NCI-H2171 treated with DMSO at 0.1 percent for 48 hours (cell line): ENCODE measurements at regions not wholly inside any gene's neighbourhood (a gene's known extent, or its start where the extent isn't known, plus 50 kb on each side); places are given as distances from the start of the nearest gene placed in this dataset.

ENCODE experiments used
- DNase-seq: peaks from one replicate; lab custom pipeline; 2025; lab: John Stamatoyannopoulos, UW

- DNase-seq, result no peak
These were observed 190.7 kb downstream of the HLX start for GRCh38 chr1:221069986-221070385.

DNA sequence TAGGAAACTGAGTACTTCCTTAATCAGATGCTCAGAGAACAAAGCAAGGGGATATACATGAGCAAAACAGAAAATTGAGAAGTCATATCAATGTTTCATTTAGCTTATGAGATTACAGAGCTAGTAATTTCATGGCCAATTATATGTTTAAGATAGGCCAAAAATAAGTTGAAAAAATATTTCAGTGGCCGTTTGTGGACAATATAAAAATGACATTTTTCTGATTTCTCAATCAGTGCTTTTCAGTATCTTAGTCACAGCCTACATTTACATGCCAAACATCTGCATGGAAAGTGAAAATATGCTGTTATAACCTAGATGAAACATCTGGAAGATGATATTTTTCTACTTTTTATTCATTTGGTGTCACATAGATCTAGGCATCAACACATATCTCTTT is 192.5 kb downstream of the HLX start:
- DNase-seq, result no peak

- DNase-seq, result no peak
These were observed 193.0 kb downstream of the HLX start for GRCh38 chr1:221072214-221072613.

- DNase-seq, result no peak
These were observed 195.1 kb downstream of the HLX start for GRCh38 chr1:221074332-221074731.

DNA sequence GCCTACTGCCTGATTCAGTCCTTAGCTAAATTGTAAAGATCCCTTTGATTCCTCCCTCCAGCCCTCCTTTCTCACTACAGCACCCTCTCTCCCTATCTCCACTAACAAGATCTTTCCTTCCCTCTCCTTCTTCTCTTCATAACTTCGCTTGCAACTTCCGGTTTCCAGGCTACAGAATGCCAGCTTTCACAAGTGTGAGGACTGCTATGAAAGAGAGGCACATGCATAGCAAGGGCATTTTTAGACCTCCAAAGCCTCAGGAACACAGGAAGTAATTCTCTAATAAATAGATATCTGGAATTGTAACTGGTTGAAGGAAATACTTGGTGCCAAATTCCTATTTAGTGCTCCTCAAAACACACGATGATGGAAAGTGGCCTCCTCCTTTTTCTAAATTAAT is 196.7 kb downstream of the HLX start:
- DNase-seq, result no peak

DNA sequence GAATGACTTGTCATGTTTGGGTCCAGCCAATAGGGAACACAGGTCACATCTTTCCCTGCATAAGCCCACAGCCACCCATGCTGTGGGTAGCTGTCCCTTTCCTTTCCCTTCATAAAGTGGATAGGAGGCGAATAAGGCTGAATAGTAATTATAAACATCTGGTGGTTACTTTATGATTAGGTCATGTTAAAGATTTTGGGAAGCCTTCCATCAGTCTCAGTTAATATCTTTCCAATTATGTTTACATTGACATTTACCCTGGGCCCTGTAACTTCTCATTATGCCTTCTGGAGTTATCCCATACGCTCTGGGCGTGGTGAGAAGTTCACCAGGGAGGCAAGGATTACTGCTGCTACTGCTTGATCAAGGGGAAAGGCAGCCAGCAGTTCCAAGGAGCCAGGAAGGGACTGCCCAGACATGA is 197.2 kb downstream of the HLX start:
- DNase-seq, result no peak

- DNase-seq, result no peak
These were observed 199.2 kb downstream of the HLX start for GRCh38 chr1:221078260-221078965.

DNA sequence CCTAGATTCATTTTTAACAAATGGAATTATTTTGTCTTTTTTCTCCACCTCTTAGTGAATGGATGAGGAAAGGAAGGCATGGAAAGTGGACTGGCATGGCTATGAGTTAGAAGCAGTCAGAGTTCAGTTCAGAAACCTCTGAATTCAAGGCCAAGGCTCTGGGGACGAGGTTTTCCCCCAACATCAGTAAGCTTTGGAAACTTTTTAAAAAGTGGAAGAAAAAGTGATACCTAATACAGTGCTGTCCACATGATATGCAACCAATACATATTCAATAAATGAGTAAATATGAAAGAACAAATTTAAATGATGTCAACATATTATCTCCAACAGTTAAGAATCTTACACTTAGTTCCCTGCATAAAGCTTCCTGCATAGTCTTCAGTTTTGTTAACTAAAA is 204.7 kb downstream of the HLX start:
- DNase-seq, result no peak

- DNase-seq, result no peak
These were observed 205.4 kb downstream of the HLX start for GRCh38 chr1:221084681-221085080.

DNA sequence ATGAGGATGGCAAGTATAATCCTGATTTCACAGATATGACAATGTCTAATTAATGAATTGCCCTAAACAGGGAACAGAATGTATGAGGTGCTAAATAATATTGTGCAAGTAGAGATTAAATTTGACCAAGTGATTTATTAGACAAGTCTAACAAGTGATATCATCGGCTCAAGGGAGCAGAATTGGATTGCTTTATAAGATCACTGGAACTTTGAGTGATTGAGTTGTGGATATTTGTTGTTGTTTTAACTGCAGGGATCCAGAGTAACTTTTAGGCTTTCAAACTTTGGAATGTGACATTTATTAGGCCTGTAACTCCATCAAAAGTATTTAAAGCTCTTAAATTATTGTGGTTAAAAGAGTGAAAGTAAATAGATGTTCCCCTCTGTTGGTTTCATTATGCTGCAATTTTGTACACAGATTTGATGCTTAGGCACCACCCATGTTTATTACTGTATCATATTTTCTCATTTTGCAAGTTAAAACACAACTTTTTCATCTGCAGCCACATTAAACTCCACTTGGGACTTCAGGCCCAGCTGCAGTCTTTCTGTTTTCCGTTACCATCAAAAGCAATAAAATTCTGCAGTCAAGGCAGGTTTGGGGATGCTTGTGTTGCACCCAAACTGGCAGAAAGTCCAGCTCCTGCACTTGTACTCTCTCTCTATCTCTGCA is 206.6 kb downstream of the HLX start:
- no peak for DNase-seq

- DNase-seq, result no peak
These were observed 208.7 kb downstream of the HLX start for GRCh38 chr1:221087919-221088318.

DNA sequence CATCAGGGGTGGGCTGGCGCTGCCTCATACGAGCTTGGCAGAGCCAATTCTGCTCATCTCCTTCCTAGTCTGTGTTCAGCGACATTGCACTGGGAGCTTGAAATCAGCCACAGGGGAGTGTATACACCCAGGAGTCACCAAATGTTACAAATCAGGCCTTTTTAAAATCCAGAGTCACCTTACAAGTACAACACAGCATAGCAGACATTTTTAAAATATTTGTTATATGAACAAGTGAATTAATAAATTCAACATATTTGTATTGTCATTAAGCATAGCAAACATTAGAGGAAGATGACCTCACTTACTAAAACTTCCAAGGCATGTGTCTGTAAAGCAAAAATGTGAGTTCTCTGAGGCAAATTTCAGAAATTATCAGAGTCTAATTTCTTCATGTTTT is 210.0 kb downstream of the HLX start:
- no peak for DNase-seq

GRCh38 chr1:221089803-221090202 is 210.6 kb downstream of the HLX start:
- no peak for DNase-seq

DNA sequence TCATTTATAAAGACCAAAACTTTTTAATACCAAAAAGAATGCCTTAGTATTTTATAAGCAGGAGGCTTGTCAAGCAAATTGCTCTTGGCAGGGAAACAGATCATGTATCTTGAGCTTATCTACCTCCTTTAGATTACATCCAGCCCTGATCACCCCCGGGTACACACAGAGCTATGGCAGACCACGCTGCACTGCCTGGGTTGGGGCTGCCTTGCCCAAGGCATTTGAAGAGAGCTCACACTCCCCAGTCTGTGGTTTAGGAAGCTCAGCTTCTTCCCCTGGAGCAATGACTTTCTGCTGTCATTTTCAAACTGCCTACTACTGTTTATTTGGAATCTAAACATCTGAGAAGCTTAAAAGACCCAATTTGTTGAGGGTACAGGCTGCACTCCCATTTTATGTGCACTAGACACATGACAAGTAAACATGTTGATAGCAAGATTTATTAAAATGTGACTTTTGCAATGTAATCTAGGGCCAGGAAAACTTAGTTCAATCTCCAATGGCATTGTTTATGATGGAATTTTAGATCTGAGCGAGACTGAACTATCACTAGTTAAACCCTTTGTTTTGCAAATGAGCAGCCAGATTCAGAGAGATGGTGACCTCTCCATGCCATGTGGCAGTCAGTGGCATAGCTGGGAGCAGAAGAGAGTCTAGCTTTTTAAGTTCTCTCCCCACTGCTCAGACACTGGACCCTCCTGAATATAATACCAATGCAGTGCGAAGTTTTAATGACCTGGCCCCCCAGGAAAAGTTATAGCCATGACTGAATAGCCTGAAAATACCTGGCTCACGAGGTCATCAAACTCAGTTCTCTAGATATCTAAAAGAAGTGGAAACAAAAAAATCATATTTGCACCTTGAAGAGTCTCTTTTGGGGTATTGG is 214.9 kb downstream of the HLX start:
- DNase-seq, result no peak

- no peak for DNase-seq
These were observed 218.4 kb downstream of the HLX start for GRCh38 chr1:221097479-221098281.

DNA sequence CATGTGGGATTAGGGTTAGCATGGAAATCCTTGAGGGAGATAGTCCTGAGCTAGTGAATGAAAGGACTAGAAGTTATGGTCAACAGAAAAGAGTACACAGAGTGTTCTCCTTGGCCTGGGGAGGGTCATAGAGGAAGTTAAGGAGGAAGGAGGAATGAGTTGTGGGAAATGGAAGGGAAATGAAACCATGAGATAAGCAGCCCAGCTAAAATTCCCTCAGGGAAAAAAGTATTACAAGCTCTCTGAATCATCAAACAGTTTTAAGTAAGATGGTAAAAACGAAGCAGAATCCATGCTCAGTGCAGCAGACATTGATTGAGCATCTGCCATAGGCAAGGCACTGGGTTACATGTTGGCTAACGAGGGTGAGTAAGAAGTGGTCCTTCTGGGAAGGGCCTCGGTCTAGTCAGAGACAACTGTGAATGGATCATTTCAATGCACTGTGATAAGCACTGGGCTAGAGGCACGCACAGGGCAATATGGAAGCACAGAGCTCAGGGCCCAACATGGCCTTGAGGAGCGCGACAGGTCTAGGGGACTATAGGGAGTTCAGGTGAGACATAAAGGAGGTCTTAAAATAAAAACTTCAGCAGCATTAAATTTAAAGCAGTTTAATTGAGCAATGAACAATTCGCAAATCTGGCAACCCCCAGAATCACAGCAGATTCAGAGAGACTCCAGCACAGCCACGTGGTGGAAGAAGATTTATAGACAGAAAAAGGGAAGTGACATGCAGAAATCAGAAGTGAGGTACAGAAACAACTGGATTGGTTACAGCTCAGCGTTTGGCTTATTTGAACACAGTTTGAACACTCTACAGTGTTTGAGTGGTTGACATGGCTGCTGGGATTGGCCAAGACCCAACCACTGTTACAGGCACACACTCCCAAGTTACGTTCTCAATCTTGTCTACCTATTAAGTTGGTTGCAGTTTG is 219.5 kb downstream of the HLX start:
- DNase-seq, result no peak

GRCh38 chr1:221099747-221100595 is 220.7 kb downstream of the HLX start:
- no peak for DNase-seq

- DNase-seq, result no peak
These were observed 221.4 kb downstream of the HLX start for GRCh38 chr1:221100611-221101010.

DNA sequence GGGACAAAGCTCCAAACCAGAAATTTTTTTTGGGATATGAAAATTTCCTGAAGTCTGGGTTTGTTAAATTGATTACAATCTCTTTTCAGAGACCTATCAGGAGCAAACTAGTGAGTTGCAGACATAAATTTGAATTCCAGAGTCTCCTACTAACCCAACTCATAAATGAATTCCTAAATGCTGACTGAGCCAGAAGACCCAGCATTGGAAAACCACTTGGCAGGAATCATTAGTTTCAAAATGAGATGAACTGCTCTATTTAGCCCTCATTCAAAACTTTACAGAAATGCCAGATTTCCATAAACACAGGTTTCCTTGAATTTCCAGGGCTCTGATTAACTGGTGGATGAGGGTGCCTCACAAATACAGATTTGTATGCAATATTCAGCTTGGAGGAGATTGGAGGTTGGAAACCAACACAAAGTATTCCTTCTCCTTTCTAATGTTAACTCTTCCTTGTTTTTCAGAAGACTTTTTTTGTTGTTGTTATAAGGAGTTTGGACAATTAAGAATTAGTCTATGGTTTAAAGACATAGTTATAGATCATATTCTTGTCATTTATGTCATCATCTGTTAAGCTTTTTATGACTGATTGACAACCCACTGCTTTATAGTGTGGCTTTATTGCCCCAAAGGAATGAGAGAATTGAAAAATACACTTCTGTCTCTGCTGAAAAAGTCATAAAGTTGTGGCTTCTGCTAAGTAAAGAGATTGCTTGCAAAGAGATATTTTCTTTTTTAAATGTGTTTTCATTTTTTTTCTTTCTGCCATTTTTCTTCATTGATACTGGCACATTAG is 222.8 kb downstream of the HLX start:
- DNase-seq, result no peak
